CD8-positive, alpha-beta memory T cell (primary cell): ENCODE measurements at regions not wholly inside any gene's neighbourhood (a gene's known extent, or its start where the extent isn't known, plus 50 kb on each side); places are given as distances from the start of the nearest gene placed in this dataset.
"Not testable (repeated sequence)": the region's sequence is repeated elsewhere in the genome, so short reads cannot be mapped to it uniquely, and the experiment has no call there.

ENCODE experiments used
- CTCF ChIA-PET: fragments of 350-600 bp; sonication (Branson Sonifier 250); formaldehyde crosslinking; loops from one replicate; lab custom pipeline; 2021; ENCODE audit warnings: antibody characterized with exemption; lab: Charles Lee
- POLR2A ChIA-PET: fragments of 350-600 bp; sonication (Branson Sonifier 250); formaldehyde crosslinking; loops from one replicate; lab custom pipeline; 2021; ENCODE audit warnings: antibody characterized with exemption; lab: Charles Lee
- DNase-seq, 5 donors: peaks; one replicate each; pipeline versions ENCODE4 v3.0.0 to v3.0.0-alpha.2; 2020 to 2022; ENCODE audit warnings: mixed read lengths in 1 of 5
- H3K27ac ChIP-seq: one replicate; pipeline ENCODE4 v1.7.0; 2013; ENCODE audit warnings: low read depth, mild to moderate bottlenecking, low read length, moderate library complexity
- H3K27me3 ChIP-seq: 2 replicates; pipeline ENCODE4 v1.7.0; 2013; ENCODE audit warnings: low read length, mild to moderate bottlenecking; ENCODE audit not compliant: insufficient read depth, poor library complexity, severe bottlenecking
- H3K36me3 ChIP-seq: 2 replicates; pipeline ENCODE4 v1.7.0; 2013; ENCODE audit warnings: mild to moderate bottlenecking, low read length, moderate library complexity; ENCODE audit not compliant: insufficient read depth
- H3K4me1 ChIP-seq: 2 replicates; pipeline ENCODE4 v1.7.0; 2013; ENCODE audit warnings: mild to moderate bottlenecking, low read length, moderate library complexity; ENCODE audit not compliant: insufficient read depth
- H3K4me3 ChIP-seq: 2 replicates; pipeline ENCODE4 v1.7.0; 2013; ENCODE audit warnings: mild to moderate bottlenecking, low read length
- H3K9me3 ChIP-seq: 2 replicates; pipeline ENCODE4 v1.7.0; 2013; ENCODE audit warnings: mild to moderate bottlenecking, low read length
- H3K27ac Mint-ChIP-seq, 8 donors: one replicate each; pipeline ENCODE4 v1.8.0; 2020 to 2021; ENCODE audit warnings: mixed read lengths in 8 of 8, mild to moderate bottlenecking in 6 of 8, inconsistent platforms in 3 of 8, moderate library complexity in 3 of 8
- H3K27me3 Mint-ChIP-seq, 2 donors: one replicate each; pipeline ENCODE4 v1.8.0; 2020 to 2021; ENCODE audit warnings: mixed read lengths in 2 of 2, mild to moderate bottlenecking in 1 of 2, moderate library complexity in 1 of 2
- H3K36me3 Mint-ChIP-seq, 3 donors: one replicate each; pipeline ENCODE4 v1.8.0; 2020 to 2021; ENCODE audit warnings: mixed read lengths in 3 of 3, inconsistent platforms in 1 of 3, mild to moderate bottlenecking in 1 of 3
- H3K4me1 Mint-ChIP-seq, 3 donors: one replicate each; pipeline ENCODE4 v1.8.0; 2020 to 2021; ENCODE audit warnings: mixed read lengths in 3 of 3, inconsistent platforms in 1 of 3, mild to moderate bottlenecking in 1 of 3
- H3K4me3 Mint-ChIP-seq, 7 donors: one replicate each; pipeline ENCODE4 v1.8.0; 2020 to 2021; ENCODE audit warnings: mixed read lengths in 7 of 7, mild to moderate bottlenecking in 6 of 7, moderate library complexity in 4 of 7, inconsistent platforms in 2 of 7
- H3K9me3 Mint-ChIP-seq, 5 donors: one replicate each; pipeline ENCODE4 v1.8.0; 2020 to 2022; ENCODE audit warnings: mixed read lengths in 5 of 5, mild to moderate bottlenecking in 3 of 5, moderate library complexity in 2 of 5, inconsistent platforms in 1 of 5

DNA sequence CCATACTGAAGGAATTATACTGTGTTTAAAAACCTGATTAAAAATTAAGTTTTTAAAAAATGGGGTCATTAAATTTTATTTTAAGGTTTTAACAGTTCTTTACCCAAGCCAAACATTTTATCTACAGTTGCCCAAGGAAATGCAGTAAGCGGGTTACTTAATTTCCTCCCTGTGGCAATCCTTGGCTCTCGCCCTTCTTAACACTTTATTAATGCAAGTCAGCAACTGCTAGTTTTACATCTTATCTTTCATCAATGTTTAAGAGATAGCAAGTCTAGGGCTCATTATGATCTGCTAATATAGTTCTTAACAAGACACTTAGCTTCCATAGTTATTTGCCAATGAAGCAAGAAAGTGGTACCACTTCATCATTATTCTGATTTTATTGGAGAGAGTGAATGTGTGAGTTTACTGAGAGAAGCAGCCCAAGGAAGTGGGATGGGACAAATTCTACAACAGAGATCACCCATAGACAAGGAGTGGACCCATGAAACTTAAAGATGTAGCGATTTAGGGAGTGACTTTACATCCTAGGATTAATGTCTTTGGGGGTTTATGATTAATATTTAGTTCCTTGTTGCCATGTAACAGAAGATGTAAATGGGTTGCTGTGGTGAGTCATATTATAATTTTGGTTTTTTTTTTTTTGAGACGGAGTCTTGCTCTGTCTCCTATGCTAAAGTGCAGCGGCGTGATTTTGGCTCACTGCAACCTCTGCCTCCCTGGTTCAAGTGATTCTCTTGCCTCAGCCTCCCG lies 1556.1 kb downstream of the SPATA31A7 start:
- H3K36me3 Mint-ChIP-seq, H3K4me3 ChIP-seq, POLR2A ChIA-PET, H3K4me1 Mint-ChIP-seq, DNase-seq, H3K9me3 Mint-ChIP-seq, H3K27ac Mint-ChIP-seq, CTCF ChIA-PET, H3K4me1 ChIP-seq, H3K9me3 ChIP-seq, H3K27me3 ChIP-seq, H3K27ac ChIP-seq, H3K27me3 Mint-ChIP-seq, H3K4me3 Mint-ChIP-seq, H3K36me3 ChIP-seq: not testable (repeated sequence)
